ENCODE measurements at regions not wholly inside any gene's neighbourhood (a gene's known extent, or its start where the extent isn't known, plus 50 kb on each side); places are given as distances from the start of the nearest gene placed in this dataset.
A peak's percentile ranks its signal among the peaks of the same experiment; 100 is the strongest.
"Not testable (repeated sequence)": the region's sequence is repeated elsewhere in the genome, so short reads cannot be mapped to it uniquely, and the experiment has no call there.

DNA sequence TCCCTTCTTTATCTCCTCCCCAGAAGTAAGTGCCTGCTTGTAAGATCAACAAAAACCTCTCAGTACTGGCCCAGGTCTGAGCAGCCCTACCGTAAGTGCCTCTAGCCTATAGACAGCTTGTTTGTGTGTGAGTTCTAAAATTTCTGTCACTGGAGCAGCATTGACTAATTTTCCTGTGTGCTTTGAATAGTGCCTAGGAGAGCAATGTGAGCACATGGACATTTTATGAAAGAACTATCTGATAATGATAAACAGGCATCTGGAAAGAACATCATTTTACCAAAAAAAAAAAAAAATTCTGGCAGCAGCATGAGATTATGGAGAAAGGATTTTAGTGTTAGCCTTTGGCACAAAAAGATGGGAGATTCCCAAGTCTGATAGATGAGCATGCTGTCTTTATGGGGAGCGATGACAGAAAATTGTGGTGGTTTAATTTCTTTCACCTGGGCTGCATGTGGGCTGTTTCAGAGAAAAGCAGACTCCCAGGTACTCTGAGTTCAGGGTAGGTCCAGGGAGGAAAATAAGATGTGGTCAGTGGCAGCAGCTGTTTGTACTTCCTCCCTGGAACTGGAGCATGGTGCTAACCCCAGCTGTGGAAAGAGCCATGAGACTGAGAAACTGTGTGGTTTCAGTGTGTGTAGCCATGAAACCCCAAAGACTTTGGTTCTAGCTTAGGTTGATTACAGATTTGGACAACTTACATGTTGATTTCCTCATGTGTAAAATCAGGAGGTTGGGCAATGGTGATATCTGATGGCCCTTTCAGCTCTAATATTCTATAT, 419.9 kb downstream of the NTRK2 start:
- no peak for DNase-seq

GRCh38 chr9:85081963-85082362, 412.4 kb downstream of the NTRK2 start:
- no peak for DNase-seq

- no peak for DNase-seq
These were observed 409.8 kb downstream of the NTRK2 start for GRCh38 chr9:85079349-85079748.

GRCh38 chr9:85077944-85078343, 408.4 kb downstream of the NTRK2 start:
- peak in 1 of 58 donors; percentile 2 for DNase-seq

- not testable (repeated sequence) for DNase-seq
These were observed 407.6 kb downstream of the NTRK2 start for GRCh38 chr9:85077146-85077545.
